ENCODE measurements at regions not wholly inside any gene's neighbourhood (a gene's known extent, or its start where the extent isn't known, plus 50 kb on each side); places are given as distances from the start of the nearest gene placed in this dataset.

DNA sequence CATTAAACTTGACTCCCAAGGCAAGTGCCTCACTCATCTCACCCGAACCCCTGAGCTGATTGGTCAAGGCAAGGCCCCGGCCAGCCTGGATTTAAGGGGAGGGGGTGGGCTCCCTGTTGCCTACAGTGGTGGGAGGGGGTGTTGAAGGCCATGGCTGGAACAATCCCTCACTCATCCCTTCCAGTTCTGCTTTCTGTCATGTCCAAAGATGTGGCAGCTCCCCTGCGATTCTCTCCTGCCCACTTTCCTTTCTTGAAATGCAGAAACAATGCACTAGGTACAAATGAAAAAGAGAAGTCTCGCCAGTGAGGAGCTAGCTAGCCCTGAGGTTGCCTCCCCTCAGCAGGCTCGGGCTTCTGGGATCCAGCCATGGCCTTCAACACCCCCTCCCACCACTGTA lies 240.9 kb downstream of the SYK start:
- Mint-ChIP-seq H3K4me3 (ENCODE audit: unreplicated experiment) (no peak overlapping the region), H3K27ac (ENCODE audit: low read depth, unreplicated experiment) (peak overlapping the region; percentile 27), H3K27me3 (ENCODE audit: insufficient read depth, unreplicated experiment) (no peaks in the 10 kb centered on the region), H3K9me3 (ENCODE audit: unreplicated experiment) (no peaks in the 10 kb centered on the region), H3K36me3 (ENCODE audit: insufficient read depth, unreplicated experiment) (peaks cover 4% of the 10 kb centered on the region), H3K4me1 (ENCODE audit: insufficient read depth, unreplicated experiment) (peaks cover 24% of the 10 kb centered on the region)
- DNase-seq (ENCODE audit: unreplicated experiment), result no peak
- ChIA-PET POLR2A (interaction anchor here (0.8 kb wide), 1 partner anchor 58 kb away, joined by 4 read pairs; no protein-coding TSS in a partner anchor), CTCF (no interaction called here)
- TF ChIP-seq, protein P1, sequence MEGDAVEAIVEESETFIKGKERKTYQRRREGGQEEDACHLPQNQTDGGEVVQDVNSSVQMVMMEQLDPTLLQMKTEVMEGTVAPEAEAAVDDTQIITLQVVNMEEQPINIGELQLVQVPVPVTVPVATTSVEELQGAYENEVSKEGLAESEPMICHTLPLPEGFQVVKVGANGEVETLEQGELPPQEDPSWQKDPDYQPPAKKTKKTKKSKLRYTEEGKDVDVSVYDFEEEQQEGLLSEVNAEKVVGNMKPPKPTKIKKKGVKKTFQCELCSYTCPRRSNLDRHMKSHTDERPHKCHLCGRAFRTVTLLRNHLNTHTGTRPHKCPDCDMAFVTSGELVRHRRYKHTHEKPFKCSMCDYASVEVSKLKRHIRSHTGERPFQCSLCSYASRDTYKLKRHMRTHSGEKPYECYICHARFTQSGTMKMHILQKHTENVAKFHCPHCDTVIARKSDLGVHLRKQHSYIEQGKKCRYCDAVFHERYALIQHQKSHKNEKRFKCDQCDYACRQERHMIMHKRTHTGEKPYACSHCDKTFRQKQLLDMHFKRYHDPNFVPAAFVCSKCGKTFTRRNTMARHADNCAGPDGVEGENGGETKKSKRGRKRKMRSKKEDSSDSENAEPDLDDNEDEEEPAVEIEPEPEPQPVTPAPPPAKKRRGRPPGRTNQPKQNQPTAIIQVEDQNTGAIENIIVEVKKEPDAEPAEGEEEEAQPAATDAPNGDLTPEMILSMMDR (IDR thresholded peaks at IDR 0.05; ENCODE audit: unreplicated experiment), result no peak
- intact Hi-C loops (cut with micrococcal nuclease), result no loop called here
- BruUV-seq (replicated peaks), result no TSS peak

DNA sequence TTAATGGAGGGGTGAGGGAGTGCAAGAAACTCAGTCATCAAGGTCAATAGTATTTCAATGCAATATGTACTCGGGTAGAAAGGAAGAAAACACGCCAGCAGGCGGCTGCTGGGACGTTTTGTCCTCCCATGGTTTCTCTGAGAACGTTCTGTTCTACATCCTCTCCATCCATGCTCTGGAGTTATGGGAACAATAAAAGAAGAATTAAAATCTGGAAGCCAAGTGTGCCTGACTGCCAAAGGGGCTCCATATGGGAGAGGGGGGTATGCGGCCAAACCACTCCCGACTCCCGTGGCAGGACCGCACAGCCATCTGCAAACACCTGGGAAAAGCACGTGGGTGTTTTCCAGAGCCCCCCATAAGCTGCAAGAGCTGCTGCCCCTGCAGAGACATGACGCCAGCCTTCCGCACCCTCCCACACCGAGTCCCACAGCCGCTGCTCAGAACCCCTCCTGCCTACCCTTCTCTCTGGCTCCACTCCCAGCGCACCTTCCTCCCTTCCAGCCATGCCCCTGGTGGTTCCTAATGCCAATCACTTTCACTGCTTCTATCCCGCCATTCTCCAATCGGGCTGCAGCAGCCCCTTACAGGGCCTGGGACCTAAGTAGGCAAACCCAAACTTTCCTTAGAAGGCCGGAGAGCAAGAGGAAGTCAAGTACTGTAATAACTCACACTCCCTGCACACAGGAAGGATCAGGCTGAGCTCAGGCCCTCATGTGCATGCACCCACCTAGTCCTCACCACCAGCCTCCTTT lies 241.6 kb downstream of the SYK start:
- BruUV-seq (replicated peaks), result no TSS peak
- Mint-ChIP-seq H3K27me3 (ENCODE audit: insufficient read depth, unreplicated experiment) (no peaks in the 10 kb centered on the region), H3K9me3 (ENCODE audit: unreplicated experiment) (no peaks in the 10 kb centered on the region), H3K4me1 (ENCODE audit: insufficient read depth, unreplicated experiment) (peaks cover 23% of the 10 kb centered on the region), H3K27ac (ENCODE audit: low read depth, unreplicated experiment) (peak overlapping the region; percentile 31), H3K4me3 (ENCODE audit: unreplicated experiment) (no peak overlapping the region), H3K36me3 (ENCODE audit: insufficient read depth, unreplicated experiment) (peaks cover 1% of the 10 kb centered on the region)
- ChIA-PET POLR2A (interaction anchor here (0.8 kb wide), 1 partner anchor 57 kb away, joined by 4 read pairs; no protein-coding TSS in a partner anchor), CTCF (interaction anchor here (0.6 to 0.7 kb wide), 2 partner anchors 13 to 120 kb away, joined by 3 read pairs; no protein-coding TSS in a partner anchor)
- TF ChIP-seq, protein P1 (IDR thresholded peaks at IDR 0.05; ENCODE audit: unreplicated experiment), result no peak
- intact Hi-C loops (cut with micrococcal nuclease), result no loop called here
- DNase-seq (ENCODE audit: unreplicated experiment), result no peak

DNA sequence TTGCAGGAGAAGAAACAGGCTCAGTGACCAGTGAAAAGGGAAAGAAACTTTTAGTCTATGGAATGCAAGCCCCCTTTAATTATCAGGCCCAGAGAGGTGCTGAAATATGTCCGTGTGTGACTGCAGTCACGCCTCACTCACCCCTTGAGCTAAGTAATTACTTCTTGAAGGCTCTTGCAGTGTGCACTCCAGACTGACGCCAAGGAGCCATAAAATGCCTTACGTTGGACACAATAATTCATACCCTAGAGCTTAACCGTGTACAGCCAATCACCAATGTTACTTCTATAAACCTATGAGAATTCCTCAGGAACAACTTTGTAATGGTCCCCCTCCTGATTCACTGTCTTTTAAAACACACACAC lies 242.2 kb downstream of the SYK start:
- no peaks in the 10 kb centered on the region for H3K9me3 Mint-ChIP-seq (ENCODE audit: unreplicated experiment)
- H3K4me1 Mint-ChIP-seq (ENCODE audit: insufficient read depth, unreplicated experiment), result peaks cover 18% of the 10 kb centered on the region
- no peak for DNase-seq (ENCODE audit: unreplicated experiment)
- intact Hi-C loops (cut with micrococcal nuclease), result no loop called here
- no peak overlapping the region for H3K4me3 Mint-ChIP-seq (ENCODE audit: unreplicated experiment)
- CTCF ChIA-PET, result interaction anchor here (0.6 to 0.7 kb wide), 2 partner anchors 12 to 120 kb away, joined by 3 read pairs; no protein-coding TSS in a partner anchor
- H3K36me3 Mint-ChIP-seq (ENCODE audit: insufficient read depth, unreplicated experiment), result no peaks in the 10 kb centered on the region
- TF ChIP-seq, protein P1 (IDR thresholded peaks at IDR 0.05; ENCODE audit: unreplicated experiment), result no peak
- POLR2A ChIA-PET, result no interaction called here
- H3K27ac Mint-ChIP-seq (ENCODE audit: low read depth, unreplicated experiment), result peak overlapping the region; percentile 31
- BruUV-seq (replicated peaks), result no TSS peak
- H3K27me3 Mint-ChIP-seq (ENCODE audit: insufficient read depth, unreplicated experiment), result no peaks in the 10 kb centered on the region

DNA sequence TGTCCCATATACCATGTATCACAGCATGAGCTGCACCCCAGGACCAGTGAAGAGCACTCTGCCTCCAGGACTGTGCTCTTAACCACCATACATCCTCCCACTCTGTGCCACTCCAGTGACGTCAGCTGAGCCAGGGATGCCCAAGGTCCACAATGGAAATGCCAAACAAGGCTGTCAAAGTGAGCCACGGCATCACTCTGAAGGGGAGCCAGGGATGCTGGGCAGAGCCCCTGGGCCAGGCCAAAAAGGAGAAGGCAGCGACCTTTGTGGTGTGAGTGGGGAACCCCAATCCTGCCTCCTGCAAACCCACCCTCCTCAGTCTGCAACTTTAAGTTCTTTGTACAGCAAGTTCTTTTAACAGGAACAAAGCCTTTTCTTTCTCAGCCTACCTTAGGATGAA lies 242.7 kb downstream of the SYK start:
- POLR2A ChIA-PET, result no interaction called here
- H3K4me3 Mint-ChIP-seq (ENCODE audit: unreplicated experiment), result no peak overlapping the region

More for the DNA sequence above, 242.7 kb downstream of the SYK start:
- TF ChIP-seq, protein P1 (IDR thresholded peaks at IDR 0.05; ENCODE audit: unreplicated experiment), result no peak
- Mint-ChIP-seq H3K27me3 (ENCODE audit: insufficient read depth, unreplicated experiment) (no peaks in the 10 kb centered on the region), H3K36me3 (ENCODE audit: insufficient read depth, unreplicated experiment) (no peaks in the 10 kb centered on the region), H3K9me3 (ENCODE audit: unreplicated experiment) (no peaks in the 10 kb centered on the region), H3K27ac (ENCODE audit: low read depth, unreplicated experiment) (no peak overlapping the region), H3K4me1 (ENCODE audit: insufficient read depth, unreplicated experiment) (peaks cover 18% of the 10 kb centered on the region)
- CTCF ChIA-PET, result no interaction called here
- intact Hi-C loops (cut with micrococcal nuclease), result no loop called here
- no peak for DNase-seq (ENCODE audit: unreplicated experiment)
- no TSS peak for BruUV-seq (replicated peaks)

Measured in MCF 10A (cell line).